ENCODE measurements at regions not wholly inside any gene's neighbourhood (a gene's known extent, or its start where the extent isn't known, plus 50 kb on each side); places are given as distances from the start of the nearest gene placed in this dataset.
"Not testable (repeated sequence)": the region's sequence is repeated elsewhere in the genome, so short reads cannot be mapped to it uniquely, and the experiment has no call there.

DNA sequence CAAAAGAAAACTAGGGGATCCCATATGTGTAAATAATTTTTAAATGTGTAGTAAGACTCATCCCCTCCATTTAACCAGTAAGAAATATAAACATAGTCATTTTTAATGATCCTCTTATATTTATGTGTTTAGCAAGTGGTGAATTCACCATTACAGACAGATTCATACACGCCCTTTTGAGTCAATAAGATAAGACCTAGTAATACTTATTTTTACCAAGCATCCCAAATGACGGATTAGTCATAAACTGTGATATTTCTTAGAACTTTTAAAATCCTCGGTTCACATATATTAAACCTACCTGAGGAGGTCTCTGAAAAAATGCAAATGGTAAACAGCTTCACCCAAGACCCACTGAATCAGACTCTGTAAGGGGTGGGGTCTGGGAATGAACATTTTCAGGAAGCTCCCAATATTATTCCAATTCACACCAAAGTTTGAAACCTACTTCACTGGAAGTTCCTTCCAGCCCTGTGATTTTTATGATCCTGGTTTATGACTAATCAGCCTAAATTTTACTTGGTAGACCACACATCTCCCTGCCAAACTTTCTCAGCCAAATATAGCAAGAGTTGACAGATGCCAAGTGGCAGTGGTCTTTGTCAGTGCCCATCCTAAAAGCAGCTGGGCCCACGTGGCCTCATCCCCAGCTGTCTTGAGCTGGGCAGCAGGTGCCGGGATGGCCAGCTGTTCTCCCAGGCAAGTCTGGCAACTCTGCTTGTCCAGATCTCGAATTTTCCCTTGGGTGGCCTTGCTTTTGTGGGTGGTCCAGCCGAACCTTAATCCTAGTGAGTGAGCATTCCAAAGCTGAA lies 559.0 kb upstream of the RGMB start:
- Histone ChIP-seq H3K27me3 (no peaks in the 10 kb centered on the region), H3K4me1 (no peaks in the 10 kb centered on the region), H3K4me3 (no peak overlapping the region), H3K27ac (no peak overlapping the region), H3K36me3 (no peaks in the 10 kb centered on the region), H3K9me3 (no peaks in the 10 kb centered on the region)
- intact Hi-C loops (cut with DNase I) = no loop called here
- TF ChIP-seq, protein P1, sequence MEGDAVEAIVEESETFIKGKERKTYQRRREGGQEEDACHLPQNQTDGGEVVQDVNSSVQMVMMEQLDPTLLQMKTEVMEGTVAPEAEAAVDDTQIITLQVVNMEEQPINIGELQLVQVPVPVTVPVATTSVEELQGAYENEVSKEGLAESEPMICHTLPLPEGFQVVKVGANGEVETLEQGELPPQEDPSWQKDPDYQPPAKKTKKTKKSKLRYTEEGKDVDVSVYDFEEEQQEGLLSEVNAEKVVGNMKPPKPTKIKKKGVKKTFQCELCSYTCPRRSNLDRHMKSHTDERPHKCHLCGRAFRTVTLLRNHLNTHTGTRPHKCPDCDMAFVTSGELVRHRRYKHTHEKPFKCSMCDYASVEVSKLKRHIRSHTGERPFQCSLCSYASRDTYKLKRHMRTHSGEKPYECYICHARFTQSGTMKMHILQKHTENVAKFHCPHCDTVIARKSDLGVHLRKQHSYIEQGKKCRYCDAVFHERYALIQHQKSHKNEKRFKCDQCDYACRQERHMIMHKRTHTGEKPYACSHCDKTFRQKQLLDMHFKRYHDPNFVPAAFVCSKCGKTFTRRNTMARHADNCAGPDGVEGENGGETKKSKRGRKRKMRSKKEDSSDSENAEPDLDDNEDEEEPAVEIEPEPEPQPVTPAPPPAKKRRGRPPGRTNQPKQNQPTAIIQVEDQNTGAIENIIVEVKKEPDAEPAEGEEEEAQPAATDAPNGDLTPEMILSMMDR (IDR thresholded peaks at IDR 0.05) = no peak
- no peak for ATAC-seq
- no peak for DNase-seq

DNA sequence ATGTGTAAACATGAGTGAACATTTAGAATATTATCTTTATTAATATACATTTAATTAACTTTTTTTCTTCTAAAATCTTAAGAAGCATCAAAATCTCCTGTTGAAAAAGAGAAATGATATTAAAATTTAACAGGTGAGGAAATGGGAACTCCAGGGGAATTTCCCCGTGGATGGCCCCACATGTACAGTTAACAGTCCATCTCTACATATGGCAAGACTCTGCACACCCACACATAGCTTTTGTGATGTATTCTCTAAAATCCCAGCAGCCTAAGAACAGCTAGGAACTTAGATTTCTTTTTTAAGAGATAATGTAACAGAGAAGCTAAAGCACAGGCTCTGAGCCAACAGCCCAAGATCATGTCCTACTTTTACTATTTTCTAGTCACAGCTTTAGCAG lies 556.3 kb upstream of the RGMB start:
- ATAC-seq (no peak), DNase-seq (no peak)

DNA sequence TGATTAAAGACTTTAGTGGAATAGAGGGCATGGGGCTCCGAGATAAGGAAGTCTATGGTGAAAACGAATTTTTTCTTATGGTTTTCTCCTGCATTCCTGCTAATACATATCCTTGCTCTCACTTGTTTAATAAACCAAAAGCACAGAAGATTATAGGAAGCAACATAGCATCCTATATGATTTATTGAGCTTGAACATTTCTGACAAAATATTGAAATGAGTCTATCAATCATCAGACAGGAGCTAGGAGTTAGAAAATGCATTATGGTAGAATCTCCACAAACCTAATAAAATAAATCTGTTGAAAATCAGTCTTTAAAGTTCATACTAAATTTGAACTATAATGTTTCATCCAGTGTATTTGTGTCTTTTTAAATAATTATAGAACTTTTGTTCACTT lies 554.6 kb upstream of the RGMB start:
- no peak for ATAC-seq
- intact Hi-C loops (cut with DNase I) = no loop called here
- no peaks in the 10 kb centered on the region for H3K36me3 ChIP-seq
- no peak overlapping the region for H3K27ac ChIP-seq
- no peaks in the 10 kb centered on the region for H3K27me3 ChIP-seq
- TF ChIP-seq, protein P1 (IDR thresholded peaks at IDR 0.05) = no peak
- no peak for DNase-seq
- H3K4me3 ChIP-seq = no peak overlapping the region
- no peaks in the 10 kb centered on the region for H3K4me1 ChIP-seq
- no peaks in the 10 kb centered on the region for H3K9me3 ChIP-seq

More for the DNA sequence above, 556.3 kb upstream of the RGMB start:
- Histone ChIP-seq H3K27me3 (no peaks in the 10 kb centered on the region), H3K27ac (no peak overlapping the region), H3K36me3 (no peaks in the 10 kb centered on the region), H3K9me3 (no peaks in the 10 kb centered on the region), H3K4me3 (no peak overlapping the region), H3K4me1 (no peaks in the 10 kb centered on the region)
- TF ChIP-seq, protein P1 (IDR thresholded peaks at IDR 0.05) = no peak
- intact Hi-C loops (cut with DNase I) = no loop called here

DNA sequence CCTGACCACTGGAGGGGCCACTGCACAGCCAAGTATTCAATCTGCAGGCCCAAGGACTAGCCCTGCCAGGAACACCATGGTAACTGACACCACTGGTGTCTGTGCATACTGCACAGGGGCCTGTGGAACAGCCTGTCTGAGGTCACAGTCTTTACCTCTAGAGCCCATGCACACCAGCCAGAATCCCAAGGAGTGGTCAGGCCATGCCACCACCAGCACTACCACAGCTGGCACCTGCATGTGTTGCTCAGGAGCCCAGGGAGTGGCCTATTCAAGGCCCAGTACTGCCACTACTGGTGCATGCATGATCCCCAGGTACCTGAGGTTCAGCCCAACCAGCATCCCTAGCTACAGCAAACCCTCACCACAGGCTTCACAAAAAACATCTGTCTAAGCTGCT lies 546.0 kb upstream of the RGMB start:
- Histone ChIP-seq H3K27me3 (no peaks in the 10 kb centered on the region), H3K9me3 (peaks cover 11% of the 10 kb centered on the region), H3K4me1 (no peaks in the 10 kb centered on the region), H3K4me3 (no peak overlapping the region), H3K36me3 (no peaks in the 10 kb centered on the region), H3K27ac (no peak overlapping the region)
- ATAC-seq = peak; percentile 19
- TF ChIP-seq, protein P1 (IDR thresholded peaks at IDR 0.05) = no peak
- intact Hi-C loops (cut with DNase I) = no loop called here
- DNase-seq = no peak

DNA sequence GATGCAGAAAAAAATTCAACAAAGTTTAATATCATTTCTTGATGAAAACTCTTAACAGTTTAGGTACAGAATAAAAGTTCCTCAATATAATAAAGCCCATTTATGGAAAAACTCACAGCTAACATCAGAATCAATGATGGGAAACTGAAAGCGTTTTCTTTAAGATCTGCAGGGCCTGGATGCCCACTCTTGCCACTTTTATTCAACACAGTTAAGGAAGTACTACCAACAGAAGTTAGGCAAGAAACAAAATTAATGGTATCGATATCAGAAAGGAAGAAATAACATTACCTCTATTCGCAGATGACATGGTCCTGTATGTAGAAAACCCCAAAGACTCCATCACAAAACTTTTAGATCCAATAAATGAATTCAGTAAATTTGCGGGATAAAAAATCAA lies 542.4 kb upstream of the RGMB start:
- Histone ChIP-seq H3K36me3 (no peaks in the 10 kb centered on the region), H3K27me3 (no peaks in the 10 kb centered on the region), H3K9me3 (peaks cover 11% of the 10 kb centered on the region), H3K27ac (no peak overlapping the region), H3K4me3 (no peak overlapping the region), H3K4me1 (no peaks in the 10 kb centered on the region)
- intact Hi-C loops (cut with DNase I) = no loop called here
- DNase-seq = no peak
- TF ChIP-seq, protein P1 (IDR thresholded peaks at IDR 0.05) = no peak
- no peak for ATAC-seq

DNA sequence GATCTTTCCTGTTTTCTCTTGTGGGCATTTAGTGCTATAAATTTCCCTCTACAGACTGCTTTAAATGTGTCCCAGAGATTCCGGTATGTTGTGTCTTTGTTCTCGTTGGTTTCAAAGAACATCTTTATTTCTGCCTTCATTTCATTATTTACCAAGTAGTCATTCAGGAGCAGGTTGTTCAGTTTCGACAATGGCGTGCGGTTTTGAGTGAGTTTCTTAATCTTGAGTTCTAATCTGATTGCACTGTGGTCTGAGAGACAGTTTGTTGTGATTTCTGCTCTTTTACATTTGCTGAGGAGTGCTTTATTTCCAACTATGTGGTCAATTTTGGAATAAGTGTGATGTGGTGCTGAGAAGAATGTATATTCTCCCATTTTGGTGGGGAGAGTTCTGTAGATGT lies 535.7 kb upstream of the RGMB start:
- H3K27me3 ChIP-seq; H3K4me1 ChIP-seq; intact Hi-C loops (cut with DNase I); ATAC-seq; H3K36me3 ChIP-seq; DNase-seq; H3K9me3 ChIP-seq; H3K4me3 ChIP-seq; H3K27ac ChIP-seq: not testable (repeated sequence)

All from upper lobe of right lung (tissue), 1 donor.